ENCODE measurements at regions not wholly inside any gene's neighbourhood (a gene's known extent, or its start where the extent isn't known, plus 50 kb on each side); places are given as distances from the start of the nearest gene placed in this dataset.

- H3K4me3 ChIP-seq: no peak overlapping the region
- no peak overlapping the region for H3K27ac ChIP-seq (ENCODE audit: low read depth in 1 of 2, low read length in 1 of 2)
- peaks cover 0 to 4% (median 0%) of the 10 kb centered on the region in 3 donors for H3K27me3 ChIP-seq (ENCODE audit: control insufficient read depth in 3 of 3, insufficient read depth in 3 of 3, low read length in 2 of 3)
- no peaks in the 10 kb centered on the region for H3K9me3 ChIP-seq (ENCODE audit: control insufficient read depth in 4 of 4, insufficient read depth in 3 of 4, low read length in 3 of 4)
- ATAC-seq (ENCODE audit: insufficient read depth, low FRiP score) (no peak), DNase-seq (no peak)
- 57 to 74% methylated on average over 13 of the region's 13 CpGs for WGBS, 2 donors
- no peaks in the 10 kb centered on the region for H3K36me3 ChIP-seq (ENCODE audit: control insufficient read depth in 4 of 4, insufficient read depth in 4 of 4, low read length in 4 of 4)
- no peaks in the 10 kb centered on the region for H3K4me1 ChIP-seq (ENCODE audit: control insufficient read depth in 5 of 5, insufficient read depth in 5 of 5, low read length in 5 of 5)
- TF ChIP-seq, protein P1, sequence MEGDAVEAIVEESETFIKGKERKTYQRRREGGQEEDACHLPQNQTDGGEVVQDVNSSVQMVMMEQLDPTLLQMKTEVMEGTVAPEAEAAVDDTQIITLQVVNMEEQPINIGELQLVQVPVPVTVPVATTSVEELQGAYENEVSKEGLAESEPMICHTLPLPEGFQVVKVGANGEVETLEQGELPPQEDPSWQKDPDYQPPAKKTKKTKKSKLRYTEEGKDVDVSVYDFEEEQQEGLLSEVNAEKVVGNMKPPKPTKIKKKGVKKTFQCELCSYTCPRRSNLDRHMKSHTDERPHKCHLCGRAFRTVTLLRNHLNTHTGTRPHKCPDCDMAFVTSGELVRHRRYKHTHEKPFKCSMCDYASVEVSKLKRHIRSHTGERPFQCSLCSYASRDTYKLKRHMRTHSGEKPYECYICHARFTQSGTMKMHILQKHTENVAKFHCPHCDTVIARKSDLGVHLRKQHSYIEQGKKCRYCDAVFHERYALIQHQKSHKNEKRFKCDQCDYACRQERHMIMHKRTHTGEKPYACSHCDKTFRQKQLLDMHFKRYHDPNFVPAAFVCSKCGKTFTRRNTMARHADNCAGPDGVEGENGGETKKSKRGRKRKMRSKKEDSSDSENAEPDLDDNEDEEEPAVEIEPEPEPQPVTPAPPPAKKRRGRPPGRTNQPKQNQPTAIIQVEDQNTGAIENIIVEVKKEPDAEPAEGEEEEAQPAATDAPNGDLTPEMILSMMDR (IDR thresholded peaks at IDR 0.05; ENCODE audit: control extremely low read depth, extremely low read depth): no peak
- no peak overlapping the region for H3K9ac ChIP-seq (ENCODE audit: insufficient read depth in 1 of 2, low read length in 2 of 2)
These were observed 64.8 kb downstream of the PDCL3 start for GRCh38 chr2:100627330-100628300.

DNA sequence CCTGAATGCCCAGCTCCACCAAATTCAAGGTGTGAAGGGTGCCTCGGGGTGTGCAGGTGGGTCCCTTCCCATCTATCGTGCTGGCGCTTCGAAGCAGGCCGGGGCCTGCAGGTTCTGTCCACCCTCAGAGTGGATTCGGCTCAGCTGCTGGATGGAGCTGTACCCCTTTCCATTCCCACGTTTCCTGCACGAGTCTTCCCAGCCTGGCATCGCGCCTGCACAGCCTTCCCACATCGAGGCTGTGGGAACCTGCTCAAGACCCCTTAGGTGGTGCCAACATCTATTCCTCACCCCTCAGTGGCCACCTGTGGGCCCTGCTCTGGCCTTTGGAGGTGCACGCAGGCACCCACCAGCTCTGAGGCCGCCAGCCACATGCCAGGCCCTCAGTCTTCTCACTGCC, 65.7 kb downstream of the PDCL3 start:
- no peaks in the 10 kb centered on the region for H3K9me3 ChIP-seq (ENCODE audit: control insufficient read depth in 4 of 4, insufficient read depth in 3 of 4, low read length in 3 of 4)
- ATAC-seq (ENCODE audit: insufficient read depth, low FRiP score) (no peak), DNase-seq (no peak)
- H3K9ac ChIP-seq (ENCODE audit: insufficient read depth in 1 of 2, low read length in 2 of 2): no peak overlapping the region
- TF ChIP-seq, protein P1 (IDR thresholded peaks at IDR 0.05; ENCODE audit: control extremely low read depth, extremely low read depth): no peak
- peaks cover 0 to 4% (median 0%) of the 10 kb centered on the region in 3 donors for H3K27me3 ChIP-seq (ENCODE audit: control insufficient read depth in 3 of 3, insufficient read depth in 3 of 3, low read length in 2 of 3)
- no peak overlapping the region for H3K4me3 ChIP-seq
- H3K27ac ChIP-seq (ENCODE audit: low read depth in 1 of 2, low read length in 1 of 2): no peak overlapping the region
- H3K4me1 ChIP-seq (ENCODE audit: control insufficient read depth in 5 of 5, insufficient read depth in 5 of 5, low read length in 5 of 5): no peaks in the 10 kb centered on the region
- H3K36me3 ChIP-seq (ENCODE audit: control insufficient read depth in 4 of 4, insufficient read depth in 4 of 4, low read length in 4 of 4): no peaks in the 10 kb centered on the region
- WGBS, 2 donors: 90 to 92% methylated on average over 13 of the region's 13 CpGs

GRCh38 chr2:100629309-100629708, 66.5 kb downstream of the PDCL3 start:
- H3K36me3 ChIP-seq (ENCODE audit: control insufficient read depth in 4 of 4, insufficient read depth in 4 of 4, low read length in 4 of 4): no peaks in the 10 kb centered on the region
- no peak overlapping the region for H3K4me3 ChIP-seq
- H3K4me1 ChIP-seq (ENCODE audit: control insufficient read depth in 5 of 5, insufficient read depth in 5 of 5, low read length in 5 of 5): no peaks in the 10 kb centered on the region

More at GRCh38 chr2:100629309-100629708, 66.5 kb downstream of the PDCL3 start:
- H3K27ac ChIP-seq (ENCODE audit: low read depth in 1 of 2, low read length in 1 of 2): no peak overlapping the region
- DNase-seq (no peak), ATAC-seq (ENCODE audit: insufficient read depth, low FRiP score) (no peak)
- TF ChIP-seq, protein P1 (IDR thresholded peaks at IDR 0.05; ENCODE audit: control extremely low read depth, extremely low read depth): no peak
- no peak overlapping the region for H3K9ac ChIP-seq (ENCODE audit: insufficient read depth in 1 of 2, low read length in 2 of 2)
- peaks cover 0 to 4% (median 0%) of the 10 kb centered on the region in 3 donors for H3K27me3 ChIP-seq (ENCODE audit: control insufficient read depth in 3 of 3, insufficient read depth in 3 of 3, low read length in 2 of 3)
- H3K9me3 ChIP-seq (ENCODE audit: control insufficient read depth in 4 of 4, insufficient read depth in 3 of 4, low read length in 3 of 4): no peaks in the 10 kb centered on the region
- 91 to 97% methylated on average over 5 of the region's 5 CpGs for WGBS, 2 donors

Data from lung (tissue), 11 donors.